HG02610 (cell line): ENCODE measurements at regions not wholly inside any gene's neighbourhood (a gene's known extent, or its start where the extent isn't known, plus 50 kb on each side); places are given as distances from the start of the nearest gene placed in this dataset.

Experiments
- ATAC-seq: cut with Tn5 transposase; IDR thresholded peaks from one replicate; pipeline ENCODE4 v1.9.1; 2021; ENCODE audit warnings: mild to moderate bottlenecking, moderate library complexity; ENCODE audit not compliant: unreplicated experiment

GRCh38 chr1:60160141-60160540 lies 86.6 kb upstream of the C1orf87 start:
- no peak for ATAC-seq

GRCh38 chr1:60156371-60156770 lies 82.8 kb upstream of the C1orf87 start:
- ATAC-seq, result no peak

DNA sequence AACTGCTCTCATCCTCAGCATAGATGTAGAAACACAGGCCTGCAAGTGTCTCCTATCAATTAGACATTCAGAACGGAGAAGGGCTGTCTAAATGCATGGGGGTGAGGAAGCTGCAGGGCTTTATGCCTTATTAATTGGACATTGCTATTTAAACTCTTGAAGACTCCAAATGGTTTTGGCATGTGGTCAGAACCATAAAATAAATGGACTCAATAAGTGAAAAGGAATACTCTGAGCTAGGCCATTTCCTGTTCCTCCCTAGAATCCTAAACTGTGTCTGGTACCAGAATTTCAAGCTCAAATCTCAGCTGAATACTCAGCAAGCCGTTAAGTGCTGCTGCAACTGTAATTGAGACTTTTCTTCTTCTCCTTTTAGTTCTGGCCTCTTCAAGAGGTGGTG lies 80.4 kb upstream of the C1orf87 start:
- no peak for ATAC-seq

- ATAC-seq, result no peak
Observed at GRCh38 chr1:60152891-60153290, 79.3 kb upstream of the C1orf87 start.

DNA sequence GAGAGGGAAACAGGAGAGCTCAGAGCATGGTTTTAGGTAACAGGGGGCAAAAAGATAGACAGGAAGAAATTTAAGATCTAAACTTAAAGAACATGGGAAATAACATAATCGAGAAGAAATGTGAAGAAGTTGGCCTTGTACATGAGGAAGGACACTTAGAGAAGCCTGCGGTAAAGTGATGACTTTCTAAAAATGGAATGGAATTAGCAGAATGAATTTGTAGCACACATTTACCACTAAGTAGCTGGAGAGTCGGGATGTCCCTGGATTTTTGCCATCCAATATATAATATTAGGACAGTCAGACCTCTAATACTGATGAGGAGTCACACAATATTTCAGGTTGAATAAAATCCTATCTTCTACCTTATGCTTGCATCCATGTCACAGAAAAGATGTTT lies 77.7 kb upstream of the C1orf87 start:
- no peak for ATAC-seq

DNA sequence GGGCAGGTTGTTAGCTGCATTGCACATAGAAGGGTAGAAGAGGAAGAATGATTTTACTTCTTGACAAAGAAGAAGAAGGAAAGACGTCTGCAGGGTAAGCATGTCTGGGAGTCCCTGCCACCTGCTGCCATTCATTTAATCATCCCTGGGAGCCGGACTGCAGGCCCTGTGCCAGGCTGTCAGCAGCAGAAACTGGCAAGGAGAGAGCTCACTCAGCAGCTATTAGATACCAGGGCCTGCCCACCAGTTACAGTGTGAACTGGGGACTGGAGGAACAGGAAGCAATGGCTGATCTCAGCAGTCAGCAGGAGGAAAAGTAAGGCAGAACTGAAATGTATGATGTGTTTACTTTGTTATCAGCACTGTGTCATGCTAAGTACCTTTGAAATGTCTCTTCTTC lies 75.7 kb upstream of the C1orf87 start:
- ATAC-seq, result no peak

DNA sequence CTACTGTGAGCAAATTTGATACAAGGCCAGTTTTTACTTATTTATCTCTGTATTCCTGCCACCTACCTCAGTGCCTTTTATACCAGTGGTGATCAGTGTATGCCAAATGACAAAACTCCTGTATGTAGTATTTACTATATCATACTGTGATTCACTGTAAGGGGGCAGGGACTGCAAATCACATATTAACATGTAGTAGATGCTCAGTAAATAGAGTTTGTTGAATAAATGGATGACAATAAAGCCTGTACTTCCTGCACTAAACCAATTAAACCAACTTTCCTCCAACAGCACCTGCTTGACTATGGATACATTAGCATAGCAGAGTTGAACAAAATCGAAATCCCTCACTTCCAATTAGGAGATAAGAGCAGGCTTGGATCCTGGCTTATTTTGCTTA lies 73.3 kb upstream of the C1orf87 start:
- ATAC-seq, result no peak

- ATAC-seq, result no peak
Observed at GRCh38 chr1:60145771-60146170, 72.2 kb upstream of the C1orf87 start.

- no peak for ATAC-seq
Observed at GRCh38 chr1:60141743-60142142, 68.2 kb upstream of the C1orf87 start.

DNA sequence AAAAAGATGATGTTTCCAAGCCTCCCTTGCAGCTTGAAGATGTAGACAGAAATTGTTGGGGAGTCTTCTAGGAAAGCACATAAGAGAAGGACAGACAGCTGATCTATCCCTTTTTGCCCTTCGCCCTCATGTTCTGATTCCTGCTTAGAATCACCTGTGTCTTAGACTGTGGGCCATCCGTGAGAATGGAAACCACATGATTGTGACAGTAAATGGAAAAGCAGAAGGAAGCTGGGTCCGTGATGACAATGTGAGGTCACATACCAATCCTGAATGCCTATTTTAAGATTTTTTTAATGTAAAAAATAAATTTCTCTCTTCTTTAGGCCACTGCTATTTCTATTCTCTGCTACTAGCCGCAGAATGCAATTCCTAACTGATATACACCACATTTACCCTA lies 67.7 kb upstream of the C1orf87 start:
- no peak for ATAC-seq

- no peak for ATAC-seq
Observed at GRCh38 chr1:60137406-60137805, 63.8 kb upstream of the C1orf87 start.

DNA sequence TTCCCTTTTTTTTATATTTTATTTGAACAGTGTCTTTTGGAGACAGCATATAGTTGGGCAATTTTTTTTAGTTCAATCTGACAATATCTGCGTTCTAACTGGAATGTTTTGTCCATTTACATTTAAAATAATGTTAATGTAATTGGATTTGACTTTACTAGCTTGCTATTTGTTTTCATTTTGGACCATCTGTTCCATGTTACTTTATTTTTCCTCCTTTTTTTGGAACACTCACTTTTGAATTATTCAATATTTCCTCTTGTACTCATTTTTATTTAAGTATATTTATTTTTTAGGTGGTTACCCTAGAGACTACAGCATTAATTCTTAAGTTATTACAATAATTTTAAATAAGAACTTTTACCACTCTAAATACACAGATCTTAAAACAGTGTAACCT lies 62.8 kb upstream of the C1orf87 start:
- no peak for ATAC-seq

DNA sequence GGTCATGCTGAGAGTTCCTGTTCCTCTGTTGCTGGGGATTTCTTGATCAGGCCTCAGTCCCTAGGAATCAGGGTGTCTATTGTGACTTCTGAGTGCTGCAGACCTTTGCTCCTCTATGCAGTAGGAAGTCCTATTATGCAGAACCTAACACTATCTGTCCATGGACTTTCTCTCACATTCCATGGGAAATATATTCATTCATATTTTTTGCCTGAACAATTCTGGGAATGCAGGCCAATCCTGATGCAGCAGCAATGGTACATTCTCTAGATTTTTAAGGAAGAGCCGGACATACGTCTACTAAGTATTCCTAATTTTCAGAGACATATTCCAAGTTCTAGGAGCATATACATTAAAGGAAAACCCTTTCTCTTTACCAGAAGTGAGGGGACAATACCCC lies 61.1 kb upstream of the C1orf87 start:
- no peak for ATAC-seq

DNA sequence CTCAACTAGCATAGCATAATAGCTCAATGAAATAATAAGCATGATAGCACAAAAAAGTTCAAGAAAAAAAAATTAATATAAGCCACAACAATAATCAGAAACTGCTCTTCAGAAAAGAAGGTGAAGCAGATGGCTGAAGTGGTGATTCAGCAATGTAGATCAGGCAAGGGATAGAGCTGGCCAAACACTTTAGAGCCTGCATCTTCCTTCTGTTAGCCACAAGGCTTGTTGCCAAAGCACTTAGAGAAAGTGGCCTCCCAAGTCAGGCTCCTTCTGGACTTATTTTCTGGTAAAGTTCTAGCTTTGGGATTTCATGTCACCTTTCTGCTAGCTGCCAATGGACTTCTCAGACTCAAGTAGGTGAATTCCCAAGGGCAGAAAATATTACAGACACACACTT lies 60.3 kb upstream of the C1orf87 start:
- no peak for ATAC-seq

DNA sequence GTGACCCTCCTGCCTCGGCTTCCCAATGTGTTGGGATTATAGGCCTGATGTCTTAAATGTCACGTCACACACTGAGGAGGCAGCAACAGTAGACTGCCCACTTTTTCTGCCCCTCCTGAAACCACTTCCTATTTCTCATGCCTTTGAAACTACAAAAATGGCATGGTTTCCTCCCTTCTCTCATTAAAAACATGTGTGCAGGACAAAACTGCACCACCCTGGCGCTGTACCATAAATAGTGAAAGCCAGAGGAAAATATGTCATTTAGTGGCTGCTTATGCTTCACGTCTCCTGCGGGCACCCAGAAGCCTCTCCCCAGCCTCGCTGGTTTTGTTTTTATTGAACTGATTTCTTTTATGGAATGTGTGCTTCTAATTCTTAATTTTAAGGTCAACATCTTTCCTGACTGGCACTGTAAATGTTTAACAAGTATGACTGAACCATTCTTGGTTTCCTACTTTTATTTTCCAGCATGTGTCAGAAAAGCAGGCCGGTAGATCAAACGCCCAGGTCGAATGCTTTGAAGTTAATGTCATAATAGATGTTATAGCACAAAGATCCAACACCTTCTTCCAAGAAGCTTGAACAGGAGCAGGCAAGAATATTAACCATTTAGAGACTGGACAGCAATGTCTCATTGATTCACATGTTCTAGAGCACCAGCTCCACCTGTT lies 59.6 kb upstream of the C1orf87 start:
- no peak for ATAC-seq

DNA sequence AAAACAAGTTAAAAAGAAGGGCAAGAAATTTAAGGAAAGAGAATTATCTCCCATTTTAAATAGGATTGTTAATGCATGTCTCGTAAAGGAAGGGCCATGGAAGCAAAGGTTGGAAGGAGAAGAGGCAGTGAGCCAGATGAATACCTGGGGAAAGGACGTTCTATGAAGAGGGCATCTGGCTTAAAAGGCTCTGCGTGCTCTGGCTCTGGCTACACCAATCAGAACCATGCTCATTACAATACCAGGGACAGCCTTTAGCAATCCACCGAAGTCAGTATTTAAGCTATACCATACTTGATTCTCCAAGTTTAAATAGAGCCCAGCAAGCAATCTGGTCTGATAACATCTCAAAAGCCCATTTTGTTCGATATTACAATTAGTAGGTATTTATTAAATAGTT lies 58.5 kb upstream of the C1orf87 start:
- ATAC-seq, result no peak

GRCh38 chr1:60130703-60131102 lies 57.1 kb upstream of the C1orf87 start:
- ATAC-seq, result no peak

DNA sequence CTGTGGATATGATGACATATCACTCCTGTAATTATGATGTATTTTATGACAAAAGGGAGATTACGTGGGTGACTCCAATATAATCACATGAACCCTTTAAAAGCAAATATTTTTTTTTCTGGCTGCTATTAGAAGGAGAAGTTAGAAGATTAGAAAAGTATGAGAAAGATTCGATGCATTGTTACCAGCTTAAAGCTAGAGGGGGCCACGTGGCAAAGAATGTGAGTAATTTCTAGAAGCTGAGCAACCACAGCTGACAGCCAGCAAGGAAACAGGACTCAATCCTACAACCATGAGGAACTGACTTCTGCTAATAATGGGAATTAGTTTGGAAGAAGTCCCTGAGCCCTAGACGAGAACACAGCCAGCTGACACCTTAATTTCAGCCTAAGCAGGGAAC lies 56.3 kb upstream of the C1orf87 start:
- ATAC-seq, result no peak

GRCh38 chr1:60126723-60127122 lies 53.2 kb upstream of the C1orf87 start:
- no peak for ATAC-seq
